CD4-positive, alpha-beta memory T cell (primary cell): ENCODE measurements at regions not wholly inside any gene's neighbourhood (a gene's known extent, or its start where the extent isn't known, plus 50 kb on each side); places are given as distances from the start of the nearest gene placed in this dataset.

Experiments used
- CTCF ChIA-PET: fragments of 350-600 bp; sonication (Branson Sonifier 250); formaldehyde crosslinking; loops from one replicate; lab custom pipeline; 2021; ENCODE audit warnings: inconsistent platforms; ENCODE audit not compliant: partially characterized antibody; lab: Charles Lee
- POLR2A ChIA-PET: fragments of 350-600 bp; sonication (Branson Sonifier 250); formaldehyde crosslinking; loops from one replicate; lab custom pipeline; 2021; ENCODE audit not compliant: partially characterized antibody; lab: Charles Lee
- DNase-seq, 5 donors: peaks; one replicate each; pipeline versions ENCODE4 v3.0.0 to v3.0.0-alpha.2; 2020 to 2022; ENCODE audit warnings: mixed read lengths in 1 of 5
- H3K27ac ChIP-seq: one replicate; pipeline ENCODE4 v1.7.0; 2013; ENCODE audit warnings: low read depth, low read length
- H3K27me3 ChIP-seq: 2 replicates; pipeline ENCODE4 v1.7.0; 2013; ENCODE audit warnings: mild to moderate bottlenecking, low read length, moderate library complexity; ENCODE audit not compliant: insufficient read depth
- H3K36me3 ChIP-seq: 2 replicates; pipeline ENCODE4 v1.7.0; 2013; ENCODE audit warnings: mild to moderate bottlenecking, low read length, moderate library complexity; ENCODE audit not compliant: insufficient read depth
- H3K4me1 ChIP-seq: 2 replicates; pipeline ENCODE4 v1.7.0; 2013; ENCODE audit warnings: mild to moderate bottlenecking, low read length, moderate library complexity; ENCODE audit not compliant: insufficient read depth
- H3K4me3 ChIP-seq, 2 donors: one replicate each; pipeline ENCODE4 v1.7.0; 2013; ENCODE audit warnings: low read length in 2 of 2, mild to moderate bottlenecking in 1 of 2
- H3K9me3 ChIP-seq, 2 donors: one replicate each; pipeline ENCODE4 v1.7.0; 2013; ENCODE audit warnings: low read length in 2 of 2, control low read depth in 1 of 2; ENCODE audit not compliant: control insufficient read depth in 1 of 2
- H3K27ac Mint-ChIP-seq, 7 donors: one replicate each; pipeline ENCODE4 v1.8.0; 2020 to 2021; ENCODE audit warnings: mixed read lengths in 7 of 7, mild to moderate bottlenecking in 6 of 7, inconsistent platforms in 3 of 7, moderate library complexity in 3 of 7
- H3K27me3 Mint-ChIP-seq, 2 donors: one replicate each; pipeline ENCODE4 v1.8.0; 2020 to 2021; ENCODE audit warnings: mixed read lengths in 2 of 2
- H3K36me3 Mint-ChIP-seq, 2 donors: one replicate each; pipeline ENCODE4 v1.8.0; 2020 to 2021; ENCODE audit warnings: mixed read lengths in 2 of 2, inconsistent platforms in 1 of 2, mild to moderate bottlenecking in 1 of 2
- H3K4me1 Mint-ChIP-seq, 4 donors: one replicate each; pipeline ENCODE4 v1.8.0; 2020 to 2021; ENCODE audit warnings: mixed read lengths in 4 of 4, mild to moderate bottlenecking in 1 of 4
- H3K4me3 Mint-ChIP-seq, 8 donors: one replicate each; pipeline ENCODE4 v1.8.0; 2020 to 2021; ENCODE audit warnings: mixed read lengths in 8 of 8, mild to moderate bottlenecking in 7 of 8, moderate library complexity in 6 of 8, inconsistent platforms in 3 of 8
- H3K9me3 Mint-ChIP-seq, 8 donors: one replicate each; pipeline ENCODE4 v1.8.0; 2020 to 2021; ENCODE audit warnings: mixed read lengths in 8 of 8, mild to moderate bottlenecking in 5 of 8, inconsistent platforms in 3 of 8, moderate library complexity in 1 of 8
- intact Hi-C: fragments of 100-400 bp; cut with micrococcal nuclease; formaldehyde crosslinking; loops from one replicate; pipeline ENCODE4 v1.15.1; 2023

GRCh38 chr7:4436936-4437335, 245.2 kb upstream of the FOXK1 start:
- Histone ChIP-seq H3K27ac (no peak overlapping the region), H3K27me3 (no peaks in the 10 kb centered on the region), H3K36me3 (no peaks in the 10 kb centered on the region), H3K4me3 (no peak overlapping the region), H3K9me3 (no peaks in the 10 kb centered on the region), H3K4me1 (no peaks in the 10 kb centered on the region)
- Mint-ChIP-seq H3K9me3 (no peaks in the 10 kb centered on the region), H3K4me3 (no peak overlapping the region), H3K36me3 (no peaks in the 10 kb centered on the region), H3K27ac (no peak overlapping the region), H3K4me1 (no peaks in the 10 kb centered on the region), H3K27me3 (peaks cover 8 to 15% of the 10 kb centered on the region in 2 donors)
- DNase-seq, result no peak
- POLR2A ChIA-PET, result no interaction called here
- CTCF ChIA-PET, result no interaction called here
- intact Hi-C loops, result no loop called here

GRCh38 chr7:4437916-4438315, 244.2 kb upstream of the FOXK1 start:
- Mint-ChIP-seq H3K27me3 (peaks cover 8 to 15% of the 10 kb centered on the region in 2 donors), H3K9me3 (no peaks in the 10 kb centered on the region), H3K27ac (no peak overlapping the region), H3K4me3 (no peak overlapping the region), H3K4me1 (no peaks in the 10 kb centered on the region), H3K36me3 (no peaks in the 10 kb centered on the region)
- ChIA-PET POLR2A (no interaction called here), CTCF (no interaction called here)
- no peak overlapping the region for H3K27ac ChIP-seq
- H3K4me1 ChIP-seq, result no peaks in the 10 kb centered on the region
- intact Hi-C loops, result no loop called here
- no peaks in the 10 kb centered on the region for H3K36me3 ChIP-seq
- DNase-seq, result no peak
- H3K9me3 ChIP-seq, result no peaks in the 10 kb centered on the region
- H3K4me3 ChIP-seq, result no peak overlapping the region
- H3K27me3 ChIP-seq, result no peaks in the 10 kb centered on the region

- Histone ChIP-seq H3K27ac (no peak overlapping the region), H3K9me3 (no peaks in the 10 kb centered on the region), H3K4me3 (no peak overlapping the region), H3K4me1 (no peaks in the 10 kb centered on the region), H3K27me3 (no peaks in the 10 kb centered on the region), H3K36me3 (no peaks in the 10 kb centered on the region)
- Mint-ChIP-seq H3K9me3 (no peaks in the 10 kb centered on the region), H3K36me3 (no peaks in the 10 kb centered on the region), H3K4me1 (no peaks in the 10 kb centered on the region), H3K4me3 (no peak overlapping the region), H3K27ac (no peak overlapping the region), H3K27me3 (peaks cover 8 to 15% of the 10 kb centered on the region in 2 donors)
- intact Hi-C loops, result no loop called here
- no peak for DNase-seq
- ChIA-PET CTCF (no interaction called here), POLR2A (no interaction called here)
These were observed 243.3 kb upstream of the FOXK1 start for GRCh38 chr7:4438723-4439245.

GRCh38 chr7:4439444-4439843, 242.7 kb upstream of the FOXK1 start:
- H3K27me3 Mint-ChIP-seq, result peaks cover 8 to 15% of the 10 kb centered on the region in 2 donors
- H3K36me3 Mint-ChIP-seq, result no peaks in the 10 kb centered on the region
- no peaks in the 10 kb centered on the region for H3K9me3 Mint-ChIP-seq

GRCh38 chr7:4444106-4444505, 238.0 kb upstream of the FOXK1 start:
- Mint-ChIP-seq H3K4me3 (no peak overlapping the region), H3K4me1 (no peaks in the 10 kb centered on the region), H3K36me3 (no peaks in the 10 kb centered on the region), H3K9me3 (peaks cover 0 to 4% (median 2%) of the 10 kb centered on the region in 8 donors), H3K27me3 (peaks cover 3 to 7% of the 10 kb centered on the region in 2 donors), H3K27ac (no peak overlapping the region)
- H3K9me3 ChIP-seq, result no peaks in the 10 kb centered on the region
- H3K4me1 ChIP-seq, result no peaks in the 10 kb centered on the region
- DNase-seq, result no peak
- no peak overlapping the region for H3K4me3 ChIP-seq
- ChIA-PET POLR2A (no interaction called here), CTCF (interaction anchor here (1.0 kb wide), 1 partner anchor 17 kb away, joined by 3 read pairs; no protein-coding TSS in a partner anchor)
- H3K27me3 ChIP-seq, result no peaks in the 10 kb centered on the region
- H3K36me3 ChIP-seq, result no peaks in the 10 kb centered on the region
- intact Hi-C loops, result no loop called here
- H3K27ac ChIP-seq, result no peak overlapping the region

More at GRCh38 chr7:4439444-4439843, 242.7 kb upstream of the FOXK1 start:
- Histone ChIP-seq H3K27ac (no peak overlapping the region), H3K9me3 (no peaks in the 10 kb centered on the region), H3K27me3 (no peaks in the 10 kb centered on the region), H3K36me3 (no peaks in the 10 kb centered on the region), H3K4me3 (no peak overlapping the region), H3K4me1 (no peaks in the 10 kb centered on the region)
- Mint-ChIP-seq H3K4me3 (no peak overlapping the region), H3K4me1 (no peaks in the 10 kb centered on the region), H3K27ac (no peak overlapping the region)
- intact Hi-C loops, result no loop called here
- ChIA-PET POLR2A (no interaction called here), CTCF (no interaction called here)
- DNase-seq, result no peak

- no peaks in the 10 kb centered on the region for H3K36me3 ChIP-seq
- H3K27me3 ChIP-seq, result no peaks in the 10 kb centered on the region
- intact Hi-C loops, result no loop called here
- no peak overlapping the region for H3K27ac Mint-ChIP-seq
- H3K4me1 Mint-ChIP-seq, result no peaks in the 10 kb centered on the region
- H3K4me3 Mint-ChIP-seq, result no peak overlapping the region
- CTCF ChIA-PET, result no interaction called here
- no peaks in the 10 kb centered on the region for H3K36me3 Mint-ChIP-seq
- no peak overlapping the region for H3K4me3 ChIP-seq
- H3K4me1 ChIP-seq, result no peaks in the 10 kb centered on the region
- peaks cover 0 to 4% (median 2%) of the 10 kb centered on the region in 8 donors for H3K9me3 Mint-ChIP-seq
- H3K27me3 Mint-ChIP-seq, result peaks cover 3 to 7% of the 10 kb centered on the region in 2 donors
- no peaks in the 10 kb centered on the region for H3K9me3 ChIP-seq
- H3K27ac ChIP-seq, result no peak overlapping the region
- no peak for DNase-seq
- POLR2A ChIA-PET, result no interaction called here
These were observed 236.3 kb upstream of the FOXK1 start for GRCh38 chr7:4445777-4446176.

GRCh38 chr7:4449263-4449662, 232.8 kb upstream of the FOXK1 start:
- Histone ChIP-seq H3K9me3 (no peaks in the 10 kb centered on the region), H3K4me3 (no peak overlapping the region), H3K27ac (no peak overlapping the region), H3K36me3 (no peaks in the 10 kb centered on the region), H3K4me1 (no peaks in the 10 kb centered on the region), H3K27me3 (no peaks in the 10 kb centered on the region)
- H3K27ac Mint-ChIP-seq, result no peak overlapping the region
- intact Hi-C loops, result no loop called here
- CTCF ChIA-PET, result no interaction called here
- peaks cover 0 to 4% (median 2%) of the 10 kb centered on the region in 8 donors for H3K9me3 Mint-ChIP-seq
- H3K4me3 Mint-ChIP-seq, result no peak overlapping the region
- H3K4me1 Mint-ChIP-seq, result no peaks in the 10 kb centered on the region
- POLR2A ChIA-PET, result no interaction called here
- peaks cover 3 to 7% of the 10 kb centered on the region in 2 donors for H3K27me3 Mint-ChIP-seq
- DNase-seq, result no peak
- no peaks in the 10 kb centered on the region for H3K36me3 Mint-ChIP-seq

- Histone ChIP-seq H3K27ac (no peak overlapping the region), H3K4me3 (no peak overlapping the region), H3K9me3 (no peaks in the 10 kb centered on the region), H3K4me1 (no peaks in the 10 kb centered on the region), H3K36me3 (no peaks in the 10 kb centered on the region), H3K27me3 (no peaks in the 10 kb centered on the region)
- peaks cover 0 to 4% (median 0%) of the 10 kb centered on the region in 8 donors for H3K9me3 Mint-ChIP-seq
- H3K4me1 Mint-ChIP-seq, result no peaks in the 10 kb centered on the region
- no peaks in the 10 kb centered on the region for H3K36me3 Mint-ChIP-seq
- intact Hi-C loops, result no loop called here
- no peak overlapping the region for H3K4me3 Mint-ChIP-seq
- DNase-seq, result no peak
- ChIA-PET CTCF (no interaction called here), POLR2A (no interaction called here)
- no peak overlapping the region for H3K27ac Mint-ChIP-seq
- H3K27me3 Mint-ChIP-seq, result peaks cover 1 to 4% of the 10 kb centered on the region in 2 donors
These were observed 231.6 kb upstream of the FOXK1 start for GRCh38 chr7:4450483-4450882.
